HG02759 (cell line): ENCODE measurements at regions not wholly inside any gene's neighbourhood (a gene's known extent, or its start where the extent isn't known, plus 50 kb on each side); places are given as distances from the start of the nearest gene placed in this dataset.
"Not testable (repeated sequence)": the region's sequence is repeated elsewhere in the genome, so short reads cannot be mapped to it uniquely, and the experiment has no call there.

Source experiments
- ATAC-seq: cut with Tn5 transposase; IDR thresholded peaks from one replicate; pipeline ENCODE4 v1.9.1; 2021; ENCODE audit warnings: mild to moderate bottlenecking, moderate library complexity; ENCODE audit not compliant: unreplicated experiment

DNA sequence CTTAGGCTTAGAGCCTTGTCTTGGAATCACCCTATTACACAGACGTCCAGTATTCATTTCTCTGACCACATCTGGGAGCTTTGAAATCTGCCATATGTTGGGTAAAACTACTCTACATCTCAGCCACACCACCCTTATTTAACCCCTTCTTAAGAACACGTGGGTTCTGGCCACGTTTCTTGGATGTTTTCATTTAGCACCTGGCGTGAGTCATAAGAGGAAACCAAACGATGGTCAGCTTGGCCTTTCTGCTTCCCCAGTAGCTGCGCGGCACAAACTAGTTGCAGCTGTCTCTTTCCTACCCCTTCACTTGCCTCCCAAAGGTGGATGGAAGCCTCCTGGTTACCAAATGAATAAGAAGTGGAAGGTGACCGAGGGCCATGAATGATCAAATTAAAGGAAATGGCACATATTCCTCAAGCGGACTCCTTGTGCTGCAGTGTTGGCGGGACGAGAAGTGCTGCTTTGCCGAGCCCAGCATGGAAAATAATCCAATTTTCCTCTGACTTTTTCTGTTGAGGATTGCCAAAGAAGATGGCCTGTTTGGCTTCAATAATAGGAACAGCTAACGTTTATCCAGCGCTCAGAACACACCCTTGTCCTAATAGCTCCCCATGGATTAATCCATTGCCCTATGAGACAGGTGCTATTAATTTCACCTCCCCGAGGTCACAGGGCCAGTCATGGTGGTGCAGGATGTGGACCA is 154.1 kb downstream of the ZNF664 start:
- peak; percentile 55 for ATAC-seq

DNA sequence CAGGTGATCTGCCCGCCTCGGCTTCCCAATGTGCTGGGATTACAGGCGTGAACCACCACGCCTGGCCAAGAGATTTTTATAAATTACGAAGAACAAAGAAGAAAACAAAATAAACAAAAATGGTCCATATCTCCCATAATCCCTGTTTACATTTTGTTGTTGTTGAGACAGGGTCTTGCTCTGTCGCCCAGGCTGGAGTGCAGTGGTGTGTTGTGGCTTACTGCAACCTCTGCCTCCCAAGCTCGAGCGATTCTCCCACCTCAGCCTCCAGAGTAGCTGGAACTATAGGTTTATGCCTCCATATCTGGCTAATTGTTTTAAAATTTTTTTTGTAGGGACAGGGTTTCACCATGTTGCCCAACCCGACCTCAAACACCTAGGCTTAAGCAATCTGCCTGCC is 156.1 kb downstream of the ZNF664 start:
- ATAC-seq: no peak

- ATAC-seq: peak; percentile 74
Measured at GRCh38 chr12:124130691-124131591, 157.9 kb downstream of the ZNF664 start.

DNA sequence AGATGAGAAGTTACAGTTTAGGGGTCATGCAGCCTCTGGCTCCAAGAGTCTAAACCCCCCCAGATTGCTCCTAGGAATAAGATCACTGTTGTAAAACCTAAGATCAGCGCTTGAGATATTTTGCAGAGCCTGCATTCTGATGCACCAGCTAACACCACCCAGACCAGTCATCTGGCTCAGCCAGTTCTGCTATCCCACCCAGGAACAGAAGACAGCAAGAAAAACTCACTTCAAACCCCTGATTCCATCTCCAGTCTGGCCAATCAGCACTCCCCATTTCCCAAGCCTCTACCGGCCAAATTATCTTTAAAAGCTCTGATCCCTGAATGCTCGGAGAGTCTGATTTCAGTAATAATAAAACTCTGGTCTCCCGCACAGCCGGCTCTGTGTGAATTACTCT is 158.6 kb downstream of the ZNF664 start:
- ATAC-seq: no peak

DNA sequence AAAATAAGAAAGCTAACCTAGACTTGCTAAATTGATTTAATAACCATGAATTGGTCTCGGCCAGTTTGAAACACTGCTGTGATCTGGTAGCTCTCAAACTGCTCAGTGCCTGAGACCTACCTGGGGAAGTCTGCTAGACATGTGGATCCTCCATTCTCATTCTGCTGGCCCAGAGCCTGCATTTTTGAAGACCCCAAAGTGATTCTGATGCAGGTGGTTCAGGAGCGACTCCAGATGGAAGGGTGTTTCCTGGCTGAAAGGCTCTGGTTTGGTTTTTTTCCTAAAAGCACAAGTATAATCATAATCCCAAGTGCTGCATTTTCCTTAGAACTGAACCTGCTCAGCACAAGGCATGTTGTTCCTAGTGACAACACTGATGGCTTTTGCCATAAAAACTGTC is 159.5 kb downstream of the ZNF664 start:
- no peak for ATAC-seq

- no peak for ATAC-seq
Measured at GRCh38 chr12:124136796-124137195, 158.1 kb upstream of the RFLNA start.

DNA sequence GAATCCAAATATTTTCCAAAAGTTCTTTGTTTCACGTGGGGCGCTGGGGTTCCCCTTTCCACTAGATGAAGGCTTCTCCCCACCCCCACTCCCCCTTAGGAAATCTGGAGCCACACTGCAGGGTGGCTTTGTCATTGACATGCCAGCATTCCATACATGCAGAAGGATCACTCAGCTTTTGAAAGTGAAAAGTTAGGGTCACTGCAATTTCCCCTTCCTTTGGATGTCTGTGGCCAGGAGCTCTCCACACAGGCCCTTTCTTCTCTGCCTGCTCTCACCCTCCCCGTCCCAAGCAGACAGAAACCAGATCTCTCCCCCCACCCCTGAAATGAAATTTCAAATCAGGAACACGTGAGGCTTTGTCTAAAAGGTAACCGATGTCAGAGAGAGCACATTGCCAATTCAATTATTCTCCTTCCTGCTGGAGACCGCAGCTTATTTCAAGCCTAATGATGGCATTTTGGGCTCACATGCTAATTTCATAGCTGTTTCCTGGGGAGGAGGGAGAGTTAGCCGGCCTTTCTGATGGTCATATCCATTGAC is 153.9 kb upstream of the RFLNA start:
- ATAC-seq: no peak

DNA sequence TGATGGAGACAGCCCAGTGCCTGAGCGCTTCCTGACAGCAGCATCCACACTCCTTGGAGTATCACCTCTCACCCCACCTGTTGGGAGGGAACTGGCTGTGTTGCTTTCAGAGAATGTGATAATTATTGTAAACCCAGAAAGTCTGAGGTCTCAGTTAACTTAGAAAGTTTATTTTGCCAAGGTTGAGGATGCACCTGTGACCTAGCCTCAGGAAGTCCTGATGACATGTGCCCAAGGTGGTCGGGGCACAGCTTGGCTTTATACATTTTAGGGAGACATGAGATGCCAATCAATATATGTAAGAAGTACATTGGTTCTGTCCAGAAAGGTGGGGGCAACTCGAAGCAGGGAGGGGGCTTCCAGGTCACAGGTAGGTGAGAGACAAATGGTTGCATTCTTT is 153.3 kb upstream of the RFLNA start:
- not testable (repeated sequence) for ATAC-seq

- no peak for ATAC-seq
Measured at GRCh38 chr12:124142395-124143035, 152.4 kb upstream of the RFLNA start.

GRCh38 chr12:124143726-124144125 is 151.2 kb upstream of the RFLNA start:
- ATAC-seq: no peak

DNA sequence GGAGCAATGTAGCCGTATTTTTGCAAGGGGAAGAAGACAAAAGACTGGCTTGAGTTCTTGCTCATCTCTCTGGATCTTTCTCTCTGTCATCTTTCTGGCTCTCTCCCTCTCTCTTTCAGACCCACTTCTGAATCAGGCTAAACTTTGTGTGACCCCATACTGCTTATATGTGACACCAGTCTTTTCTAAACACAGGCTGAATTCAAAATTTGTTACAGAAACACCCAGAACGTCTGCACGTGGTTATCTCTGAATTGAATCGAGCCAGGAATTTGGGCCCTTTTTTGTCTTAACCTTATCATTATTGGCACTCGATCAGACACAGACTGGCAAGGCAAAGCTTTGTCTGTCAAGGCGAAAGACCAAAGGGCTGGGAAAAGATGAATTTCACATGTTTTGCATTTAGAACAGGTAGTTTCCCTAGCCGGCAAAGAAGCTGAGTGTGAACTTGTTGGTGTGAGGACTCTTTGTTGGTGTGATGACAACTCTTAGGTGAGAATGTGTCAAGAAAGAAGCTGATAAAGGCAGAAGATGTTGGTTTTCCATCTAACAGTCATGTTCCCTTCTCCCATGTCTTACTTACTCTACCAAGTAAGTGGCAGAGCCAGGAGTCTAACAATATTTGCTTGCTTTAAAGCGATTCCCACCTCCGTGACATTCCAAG is 150.2 kb upstream of the RFLNA start:
- ATAC-seq: no peak

GRCh38 chr12:124147027-124147426 is 147.9 kb upstream of the RFLNA start:
- no peak for ATAC-seq

DNA sequence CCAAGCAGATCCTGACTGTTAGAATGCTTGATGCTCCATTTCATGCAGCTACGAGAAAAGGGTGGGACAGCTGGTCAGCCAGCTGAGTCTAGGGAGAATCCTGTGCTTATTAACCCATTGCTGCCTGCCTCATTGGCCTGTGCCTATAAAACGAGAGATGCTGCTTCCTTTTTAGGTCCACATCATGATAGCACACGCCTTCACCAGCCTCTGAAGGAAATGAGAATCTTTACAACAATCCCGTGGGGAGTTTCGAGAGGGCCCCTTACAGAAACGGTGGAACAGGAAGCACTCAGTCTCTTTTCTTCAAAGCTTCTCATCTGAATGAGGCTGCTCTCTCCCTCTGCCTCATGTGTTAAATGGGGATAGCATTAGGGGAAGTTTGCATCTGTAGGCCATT is 147.3 kb upstream of the RFLNA start:
- peak; percentile 64 for ATAC-seq

- no peak for ATAC-seq
Measured at GRCh38 chr12:124148481-124149273, 146.2 kb upstream of the RFLNA start.

DNA sequence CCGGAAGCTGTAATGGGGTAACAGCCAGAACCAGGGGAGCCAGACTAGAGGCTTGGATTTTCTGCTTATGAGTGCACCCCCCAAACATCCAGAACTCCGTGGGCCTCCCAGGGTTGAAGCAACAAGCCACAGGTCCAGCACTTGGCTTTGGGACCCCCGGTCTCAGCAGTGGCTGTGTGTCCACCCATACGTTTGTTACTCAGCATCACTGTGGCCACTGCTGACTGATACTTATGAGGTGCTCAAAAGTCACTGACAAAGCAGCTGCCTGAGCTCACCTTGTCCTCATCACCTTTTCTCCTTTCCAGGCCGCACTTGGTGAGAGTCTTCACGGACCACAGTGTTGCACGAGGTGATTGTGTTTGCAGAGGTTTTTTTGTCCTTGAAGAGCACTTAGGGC is 145.6 kb upstream of the RFLNA start:
- no peak for ATAC-seq

GRCh38 chr12:124150168-124150567 is 144.7 kb upstream of the RFLNA start:
- no peak for ATAC-seq

DNA sequence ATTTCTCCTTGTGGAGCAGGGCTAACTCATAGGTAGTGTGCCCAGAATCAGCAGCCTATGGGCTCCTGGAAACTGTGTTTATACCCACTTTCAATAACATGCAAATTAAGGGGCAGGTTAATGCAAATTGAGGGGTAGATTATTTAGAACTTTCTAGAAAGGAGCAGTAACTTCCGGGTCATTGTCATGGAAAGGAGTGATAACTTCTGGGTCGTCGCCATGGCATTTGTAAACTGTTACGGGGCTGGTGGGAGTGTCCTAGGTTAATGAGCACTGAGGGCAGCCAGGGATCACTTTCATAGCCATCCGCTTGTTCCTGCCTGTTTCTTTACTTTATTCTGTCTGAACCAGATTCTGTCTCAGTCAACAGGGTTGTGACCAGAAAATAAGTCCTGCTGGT is 143.3 kb upstream of the RFLNA start:
- no peak for ATAC-seq

- no peak for ATAC-seq
Measured at GRCh38 chr12:124152731-124153130, 142.2 kb upstream of the RFLNA start.

DNA sequence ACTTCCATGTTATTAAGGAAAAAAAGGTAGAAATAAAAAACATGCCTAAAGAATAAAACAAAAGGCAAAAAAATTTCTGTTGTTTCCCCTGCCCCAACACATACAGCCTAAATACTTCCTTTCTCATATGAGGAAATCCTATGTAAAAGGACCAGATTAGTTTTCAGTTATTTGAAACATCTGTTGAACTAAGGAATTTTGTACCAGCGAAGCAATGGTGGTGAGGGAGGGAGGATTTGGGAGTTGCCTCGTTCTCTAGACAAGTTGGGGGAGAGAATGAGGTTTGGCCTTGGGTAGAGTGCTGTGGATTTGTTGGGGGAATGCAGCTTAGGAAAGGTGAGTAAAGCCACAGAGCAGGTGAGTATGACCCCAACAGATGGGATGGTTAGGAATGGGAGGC is 141.5 kb upstream of the RFLNA start:
- ATAC-seq: no peak

DNA sequence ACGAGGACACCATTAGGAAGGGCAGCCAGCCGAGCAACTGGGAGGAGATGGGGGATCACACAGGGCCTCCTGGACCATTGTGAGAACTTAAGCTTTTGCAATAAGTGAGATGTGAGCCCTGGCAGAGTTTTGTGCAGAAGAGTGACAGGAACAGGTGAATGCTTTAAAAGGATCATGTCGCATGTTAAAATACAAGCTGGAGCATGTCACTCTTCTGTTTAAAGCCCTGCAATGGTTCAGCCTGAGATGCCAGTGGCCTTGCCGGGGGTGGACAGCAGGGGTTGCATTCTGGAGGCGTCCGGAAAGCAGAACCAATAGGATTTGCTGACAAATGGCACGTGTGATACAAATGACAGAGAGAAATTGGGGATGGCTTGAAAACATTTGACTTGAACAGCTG is 137.5 kb upstream of the RFLNA start:
- ATAC-seq: no peak
